Calu3 (cell line): ENCODE measurements at regions not wholly inside any gene's neighbourhood (a gene's known extent, or its start where the extent isn't known, plus 50 kb on each side); places are given as distances from the start of the nearest gene placed in this dataset.

ENCODE experiments used
- BruUV-seq: library from RNA; stranded (reverse); fragments of 400-500 nt; replicated peaks from 2 replicates; lab custom pipeline; 2021; lab: Mats Ljungman, UMichigan
- CTCF ChIA-PET: fragments of 300-600 bp; sonication (Branson Sonifier 250); formaldehyde crosslinking; loops from one replicate; lab custom pipeline; 2022; ENCODE audit warnings: antibody characterized with exemption; lab: Charles Lee
- DNase-seq: peaks from one replicate; pipeline ENCODE4 v3.0.0; 2022
- H3K27ac Mint-ChIP-seq: one replicate; pipeline ENCODE4 v1.8.0; 2022; ENCODE audit warnings: mixed read lengths; ENCODE audit not compliant: unreplicated experiment
- H3K27me3 Mint-ChIP-seq: one replicate; pipeline ENCODE4 v1.8.0; 2022; ENCODE audit warnings: mixed read lengths; ENCODE audit not compliant: unreplicated experiment
- H3K36me3 Mint-ChIP-seq: one replicate; pipeline ENCODE4 v1.8.0; 2022; ENCODE audit warnings: mild to moderate bottlenecking, moderate library complexity, mixed read lengths; ENCODE audit not compliant: insufficient read depth, unreplicated experiment
- H3K4me1 Mint-ChIP-seq: one replicate; pipeline ENCODE4 v1.8.0; 2022; ENCODE audit warnings: mild to moderate bottlenecking, low read depth, mixed read lengths; ENCODE audit not compliant: unreplicated experiment
- H3K4me3 Mint-ChIP-seq: one replicate; pipeline ENCODE4 v1.8.0; 2022; ENCODE audit warnings: mild to moderate bottlenecking, low read depth, moderate library complexity, mixed read lengths; ENCODE audit not compliant: unreplicated experiment
- H3K9me3 Mint-ChIP-seq: one replicate; pipeline ENCODE4 v1.8.0; 2022; ENCODE audit warnings: low read depth, mixed read lengths; ENCODE audit not compliant: unreplicated experiment
- intact Hi-C: fragments of 100-400 bp; cut with micrococcal nuclease; formaldehyde crosslinking; loops from one replicate; pipeline ENCODE4 v1.10.0; 2022; ENCODE audit not compliant: unreplicated experiment
- TF ChIP-seq, protein P1 (sequence below): fragments of 200-600 bp; IDR thresholded peaks from one replicate; pipeline ENCODE4 v1.8.0; 2022; ENCODE audit warnings: antibody characterized with exemption; ENCODE audit not compliant: unreplicated experiment

DNA sequence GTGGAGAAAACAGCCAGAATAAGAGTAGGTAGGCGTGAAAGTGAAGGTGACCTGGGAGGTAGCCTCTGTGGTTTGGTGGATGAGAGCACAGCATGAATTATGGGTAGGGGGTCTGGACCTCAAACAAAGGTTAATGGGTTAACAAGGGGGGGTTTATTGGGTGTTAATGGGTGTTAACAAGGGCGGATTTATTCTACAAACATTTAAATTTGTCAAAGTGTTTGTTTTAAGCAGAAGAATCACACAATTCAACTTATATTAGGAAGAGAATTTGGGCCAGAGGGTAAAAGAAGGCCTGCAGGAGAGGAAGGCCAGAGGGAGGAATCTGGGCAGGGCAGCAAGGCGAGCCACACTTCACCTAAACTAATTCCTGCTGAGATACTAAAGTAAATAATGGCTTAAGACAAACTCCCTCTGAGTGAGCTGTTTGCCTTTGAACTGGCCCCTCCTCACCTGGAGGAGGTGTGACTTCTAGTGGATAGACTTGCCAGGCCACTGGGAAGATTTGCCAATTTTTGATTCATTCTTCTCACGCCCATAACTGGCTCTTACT is 191.7 kb downstream of the GIPC2 start:
- Mint-ChIP-seq H3K36me3 (no peaks in the 10 kb centered on the region), H3K9me3 (peaks cover 4% of the 10 kb centered on the region), H3K27ac (peak overlapping the region; percentile 69), H3K27me3 (no peaks in the 10 kb centered on the region), H3K4me1 (peaks cover 29% of the 10 kb centered on the region), H3K4me3 (peak overlapping the region; percentile 31)
- CTCF ChIA-PET: interaction anchor here (0.7 to 0.9 kb wide), 5 partner anchors 18 to 825 kb away, joined by 4 to 12 read pairs (median 6); no protein-coding TSS in a partner anchor
- intact Hi-C loops: loop anchor here (5.0 kb wide), 1 partner anchor 90 kb away; no protein-coding TSS in a partner anchor
- peak; percentile 75 for DNase-seq
- BruUV-seq: no TSS peak
- TF ChIP-seq, protein P1, sequence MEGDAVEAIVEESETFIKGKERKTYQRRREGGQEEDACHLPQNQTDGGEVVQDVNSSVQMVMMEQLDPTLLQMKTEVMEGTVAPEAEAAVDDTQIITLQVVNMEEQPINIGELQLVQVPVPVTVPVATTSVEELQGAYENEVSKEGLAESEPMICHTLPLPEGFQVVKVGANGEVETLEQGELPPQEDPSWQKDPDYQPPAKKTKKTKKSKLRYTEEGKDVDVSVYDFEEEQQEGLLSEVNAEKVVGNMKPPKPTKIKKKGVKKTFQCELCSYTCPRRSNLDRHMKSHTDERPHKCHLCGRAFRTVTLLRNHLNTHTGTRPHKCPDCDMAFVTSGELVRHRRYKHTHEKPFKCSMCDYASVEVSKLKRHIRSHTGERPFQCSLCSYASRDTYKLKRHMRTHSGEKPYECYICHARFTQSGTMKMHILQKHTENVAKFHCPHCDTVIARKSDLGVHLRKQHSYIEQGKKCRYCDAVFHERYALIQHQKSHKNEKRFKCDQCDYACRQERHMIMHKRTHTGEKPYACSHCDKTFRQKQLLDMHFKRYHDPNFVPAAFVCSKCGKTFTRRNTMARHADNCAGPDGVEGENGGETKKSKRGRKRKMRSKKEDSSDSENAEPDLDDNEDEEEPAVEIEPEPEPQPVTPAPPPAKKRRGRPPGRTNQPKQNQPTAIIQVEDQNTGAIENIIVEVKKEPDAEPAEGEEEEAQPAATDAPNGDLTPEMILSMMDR: no peak

DNA sequence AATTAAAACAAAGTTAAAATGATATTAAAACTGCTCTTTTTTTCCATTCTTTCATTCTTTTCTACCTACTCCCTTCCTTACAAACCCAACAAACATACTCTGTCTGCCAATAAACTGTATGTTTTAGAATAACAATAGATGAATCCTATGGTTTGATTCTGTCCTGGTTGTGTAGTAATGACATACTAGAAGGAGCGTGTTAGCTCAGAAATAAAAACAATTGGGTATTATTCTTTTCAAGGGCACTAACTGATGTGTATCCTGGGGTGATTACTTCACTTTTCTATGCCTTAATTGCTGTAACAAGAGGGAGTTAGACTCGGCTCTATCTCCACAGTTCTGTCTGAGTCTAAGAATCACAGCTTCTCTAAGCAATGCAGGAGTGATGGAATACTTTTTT is 194.4 kb downstream of the GIPC2 start:
- Mint-ChIP-seq H3K4me3 (no peak overlapping the region), H3K27ac (no peak overlapping the region), H3K4me1 (peaks cover 29% of the 10 kb centered on the region), H3K27me3 (no peaks in the 10 kb centered on the region), H3K9me3 (peaks cover 4% of the 10 kb centered on the region), H3K36me3 (no peaks in the 10 kb centered on the region)
- DNase-seq: no peak
- TF ChIP-seq, protein P1: no peak
- CTCF ChIA-PET: no interaction called here
- intact Hi-C loops: no loop called here
- BruUV-seq: no TSS peak

DNA sequence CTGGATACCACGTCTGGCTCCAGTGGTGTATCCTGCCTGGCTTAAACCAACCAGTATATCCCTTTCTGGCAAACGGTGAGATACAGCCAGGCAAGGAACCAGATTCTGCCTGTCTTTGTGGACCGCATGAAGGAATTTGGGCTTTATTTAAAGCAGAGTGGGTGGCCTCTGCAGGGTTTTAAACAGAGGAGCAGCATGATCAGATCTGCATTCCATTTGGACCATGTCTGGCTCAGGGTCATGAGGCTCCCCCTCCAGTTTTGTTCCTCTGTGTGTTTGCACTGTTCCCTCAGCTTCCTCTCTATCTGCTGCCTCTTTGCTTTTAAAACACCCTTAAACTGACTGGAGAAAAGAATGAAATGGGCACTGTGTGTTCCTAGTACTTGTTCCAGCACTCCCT is 195.0 kb downstream of the GIPC2 start:
- H3K9me3 Mint-ChIP-seq: peaks cover under 1% of the 10 kb centered on the region
- TF ChIP-seq, protein P1: no peak
- CTCF ChIA-PET: no interaction called here
- H3K27ac Mint-ChIP-seq: no peak overlapping the region
- no peaks in the 10 kb centered on the region for H3K36me3 Mint-ChIP-seq
- intact Hi-C loops: no loop called here
- H3K4me3 Mint-ChIP-seq: no peak overlapping the region
- H3K4me1 Mint-ChIP-seq: peaks cover 27% of the 10 kb centered on the region
- H3K27me3 Mint-ChIP-seq: no peaks in the 10 kb centered on the region
- no TSS peak for BruUV-seq
- no peak for DNase-seq

DNA sequence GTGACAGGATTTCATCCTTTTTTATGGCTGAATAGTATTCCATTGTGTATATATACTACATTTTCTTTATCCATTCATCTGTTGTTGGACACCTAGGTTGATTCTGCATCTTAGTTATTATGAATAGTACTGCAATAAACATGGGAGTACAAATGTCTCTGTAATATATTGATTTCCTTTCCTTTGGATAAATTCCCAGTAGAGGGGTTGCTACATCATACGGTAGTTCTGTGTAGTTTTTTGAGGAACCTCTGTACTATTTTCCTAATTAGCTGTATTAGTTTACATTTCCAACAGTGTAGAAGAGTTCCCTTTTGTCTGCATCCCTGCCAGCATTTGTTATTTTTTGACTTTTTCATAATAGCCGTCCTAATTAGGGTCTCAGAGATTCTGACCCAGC is 201.3 kb downstream of the GIPC2 start:
- intact Hi-C loops: no loop called here
- TF ChIP-seq, protein P1: no peak
- Mint-ChIP-seq H3K4me3 (no peak overlapping the region), H3K27me3 (no peaks in the 10 kb centered on the region), H3K27ac (no peak overlapping the region), H3K36me3 (no peaks in the 10 kb centered on the region), H3K9me3 (no peaks in the 10 kb centered on the region), H3K4me1 (no peaks in the 10 kb centered on the region)
- CTCF ChIA-PET: no interaction called here
- BruUV-seq: no TSS peak
- no peak for DNase-seq
